ENCODE measurements at regions not wholly inside any gene's neighbourhood (a gene's known extent, or its start where the extent isn't known, plus 50 kb on each side); places are given as distances from the start of the nearest gene placed in this dataset.
A peak's percentile ranks its signal among the peaks of the same experiment; 100 is the strongest.

DNA sequence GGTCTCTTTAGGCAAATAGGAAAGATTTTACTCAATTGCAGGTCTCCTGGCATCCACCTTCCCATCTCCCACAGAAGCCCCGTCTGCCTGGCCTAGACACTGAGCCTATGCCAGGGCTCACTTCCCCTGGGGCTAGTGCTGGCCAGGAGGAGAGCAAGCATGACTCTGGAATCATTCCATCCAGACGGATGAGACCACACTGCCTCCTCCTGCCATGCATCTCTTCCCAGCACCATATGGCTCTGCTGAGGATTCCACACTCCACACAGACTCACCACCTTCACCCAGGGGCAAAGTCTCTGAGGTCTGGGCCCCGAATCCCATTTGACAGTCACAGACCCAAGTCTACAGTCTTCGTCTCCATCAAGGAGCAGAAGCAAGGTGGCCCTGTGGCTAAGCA lies 346.5 kb downstream of the C16orf95 start:
- DNase-seq (ENCODE audit: low spot score): no peak
- peaks cover 12% of the 10 kb centered on the region for H3K4me1 Mint-ChIP-seq (ENCODE audit: unreplicated experiment)
- no peaks in the 10 kb centered on the region for H3K36me3 Mint-ChIP-seq (ENCODE audit: low read depth, unreplicated experiment)
- peaks cover 6% of the 10 kb centered on the region for H3K27me3 Mint-ChIP-seq (ENCODE audit: unreplicated experiment)
- no peak overlapping the region for H3K4me3 Mint-ChIP-seq (ENCODE audit: unreplicated experiment)
- TF ChIP-seq, protein P1, sequence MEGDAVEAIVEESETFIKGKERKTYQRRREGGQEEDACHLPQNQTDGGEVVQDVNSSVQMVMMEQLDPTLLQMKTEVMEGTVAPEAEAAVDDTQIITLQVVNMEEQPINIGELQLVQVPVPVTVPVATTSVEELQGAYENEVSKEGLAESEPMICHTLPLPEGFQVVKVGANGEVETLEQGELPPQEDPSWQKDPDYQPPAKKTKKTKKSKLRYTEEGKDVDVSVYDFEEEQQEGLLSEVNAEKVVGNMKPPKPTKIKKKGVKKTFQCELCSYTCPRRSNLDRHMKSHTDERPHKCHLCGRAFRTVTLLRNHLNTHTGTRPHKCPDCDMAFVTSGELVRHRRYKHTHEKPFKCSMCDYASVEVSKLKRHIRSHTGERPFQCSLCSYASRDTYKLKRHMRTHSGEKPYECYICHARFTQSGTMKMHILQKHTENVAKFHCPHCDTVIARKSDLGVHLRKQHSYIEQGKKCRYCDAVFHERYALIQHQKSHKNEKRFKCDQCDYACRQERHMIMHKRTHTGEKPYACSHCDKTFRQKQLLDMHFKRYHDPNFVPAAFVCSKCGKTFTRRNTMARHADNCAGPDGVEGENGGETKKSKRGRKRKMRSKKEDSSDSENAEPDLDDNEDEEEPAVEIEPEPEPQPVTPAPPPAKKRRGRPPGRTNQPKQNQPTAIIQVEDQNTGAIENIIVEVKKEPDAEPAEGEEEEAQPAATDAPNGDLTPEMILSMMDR (IDR thresholded peaks at IDR 0.05; ENCODE audit: unreplicated experiment): no peak
- H3K9me3 Mint-ChIP-seq (ENCODE audit: unreplicated experiment): no peaks in the 10 kb centered on the region
- H3K27ac Mint-ChIP-seq (ENCODE audit: unreplicated experiment): no peak overlapping the region

DNA sequence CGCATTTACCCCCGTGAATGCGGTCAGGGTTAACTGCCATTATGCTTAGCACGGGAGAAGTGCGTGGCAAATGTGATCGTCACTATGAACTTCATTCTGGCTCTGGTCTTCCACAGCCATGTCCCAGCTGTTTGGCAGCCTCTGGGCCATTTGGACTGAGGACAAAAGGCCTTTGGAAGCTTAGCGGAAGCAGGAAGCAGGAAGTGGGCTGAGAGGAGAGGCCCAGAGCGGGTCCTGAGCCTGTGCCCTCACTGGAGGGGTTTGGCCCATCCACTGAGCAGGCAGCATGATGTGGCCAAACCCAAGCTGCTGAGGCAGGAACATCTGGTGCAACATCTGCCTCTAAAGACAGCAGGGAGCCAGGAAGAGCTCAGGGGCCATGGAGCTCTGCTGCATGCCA lies 345.9 kb downstream of the C16orf95 start:
- TF ChIP-seq, protein P1 (IDR thresholded peaks at IDR 0.05; ENCODE audit: unreplicated experiment): no peak
- Mint-ChIP-seq H3K27ac (ENCODE audit: unreplicated experiment) (no peak overlapping the region), H3K27me3 (ENCODE audit: unreplicated experiment) (peaks cover 7% of the 10 kb centered on the region)

DNA sequence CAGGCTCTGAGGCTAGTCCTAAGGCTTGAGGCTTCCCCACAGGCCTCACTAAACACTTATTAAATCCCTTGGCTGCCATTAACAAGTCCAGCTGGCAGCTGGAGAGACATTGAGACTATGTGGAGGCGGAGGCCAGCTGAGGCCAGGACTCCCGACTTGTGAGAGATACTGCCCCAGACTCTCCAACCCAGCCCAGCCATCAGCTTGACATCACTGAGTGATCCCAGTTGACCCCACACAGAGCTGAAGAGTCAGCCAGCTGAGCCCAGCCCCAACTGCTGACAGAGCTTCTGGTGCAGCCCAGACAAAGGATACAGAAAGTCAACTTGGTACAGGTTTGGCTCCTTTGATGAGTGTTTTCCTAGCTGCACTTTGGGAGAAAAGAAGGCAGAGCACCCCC lies 343.1 kb downstream of the C16orf95 start:
- Mint-ChIP-seq H3K27me3 (ENCODE audit: unreplicated experiment) (peaks cover 3% of the 10 kb centered on the region), H3K27ac (ENCODE audit: unreplicated experiment) (no peak overlapping the region), H3K9me3 (ENCODE audit: unreplicated experiment) (no peaks in the 10 kb centered on the region), H3K4me1 (ENCODE audit: unreplicated experiment) (peaks cover 12% of the 10 kb centered on the region), H3K4me3 (ENCODE audit: unreplicated experiment) (no peak overlapping the region), H3K36me3 (ENCODE audit: low read depth, unreplicated experiment) (no peaks in the 10 kb centered on the region)
- no peak for DNase-seq (ENCODE audit: low spot score)
- TF ChIP-seq, protein P1 (IDR thresholded peaks at IDR 0.05; ENCODE audit: unreplicated experiment): no peak

More for the DNA sequence above, 345.9 kb downstream of the C16orf95 start:
- no peaks in the 10 kb centered on the region for H3K9me3 Mint-ChIP-seq (ENCODE audit: unreplicated experiment)
- no peak overlapping the region for H3K4me3 Mint-ChIP-seq (ENCODE audit: unreplicated experiment)
- no peak for DNase-seq (ENCODE audit: low spot score)
- H3K4me1 Mint-ChIP-seq (ENCODE audit: unreplicated experiment): peaks cover 12% of the 10 kb centered on the region
- H3K36me3 Mint-ChIP-seq (ENCODE audit: low read depth, unreplicated experiment): no peaks in the 10 kb centered on the region

DNA sequence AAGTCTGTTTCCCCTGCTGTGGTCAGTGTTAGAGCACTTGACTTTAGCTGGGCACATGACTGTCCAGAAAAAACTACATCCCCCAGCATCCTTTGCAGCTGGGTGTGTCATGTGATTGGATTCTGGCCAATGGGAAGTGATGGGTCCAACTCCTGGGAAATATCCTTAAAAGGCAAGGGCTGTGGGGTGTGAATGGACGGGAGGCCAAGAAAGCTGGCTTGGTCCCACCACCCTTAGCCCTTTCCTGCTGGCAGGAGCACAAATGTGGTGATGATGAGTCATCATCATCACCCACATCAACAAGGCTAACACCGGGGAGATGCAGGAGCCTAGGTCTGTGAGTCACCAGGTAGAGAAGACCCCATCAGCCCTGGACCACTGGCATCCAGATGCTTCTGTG lies 341.7 kb downstream of the C16orf95 start:
- peaks cover 10% of the 10 kb centered on the region for H3K4me1 Mint-ChIP-seq (ENCODE audit: unreplicated experiment)
- peak; percentile 46 for DNase-seq (ENCODE audit: low spot score)

DNA sequence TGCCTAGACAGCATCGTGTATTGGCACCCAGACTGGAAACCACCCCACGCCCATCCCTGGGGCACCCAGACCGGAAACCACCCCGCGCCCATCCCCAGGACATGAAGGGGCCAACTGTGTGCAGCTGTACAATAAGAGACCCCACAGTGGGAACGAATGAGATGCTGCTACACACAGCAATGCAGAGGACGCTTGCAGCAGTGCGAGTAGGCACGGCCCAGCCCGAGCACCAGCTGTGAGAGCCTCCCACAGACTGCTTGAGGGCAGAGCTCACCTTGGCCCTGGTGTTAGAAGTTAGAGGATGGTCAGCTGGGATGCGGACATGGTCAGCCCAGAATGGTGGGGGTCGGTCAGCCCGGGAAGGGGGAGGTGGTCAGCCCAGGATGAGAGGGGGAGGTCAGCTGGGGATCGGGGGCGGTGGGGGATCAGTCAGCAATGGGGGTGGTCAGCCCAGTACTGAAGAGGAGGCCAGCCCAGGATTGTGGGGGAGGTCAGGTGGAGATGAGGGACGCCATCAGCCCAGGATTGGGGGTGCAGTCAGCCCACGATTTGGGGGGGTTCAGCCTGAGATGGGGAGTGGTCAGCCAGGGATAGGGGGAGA lies 340.0 kb downstream of the C16orf95 start:
- Mint-ChIP-seq H3K4me3 (ENCODE audit: unreplicated experiment) (no peak overlapping the region), H3K9me3 (ENCODE audit: unreplicated experiment) (no peaks in the 10 kb centered on the region), H3K4me1 (ENCODE audit: unreplicated experiment) (no peaks in the 10 kb centered on the region)

More for the DNA sequence above, 341.7 kb downstream of the C16orf95 start:
- Mint-ChIP-seq H3K9me3 (ENCODE audit: unreplicated experiment) (no peaks in the 10 kb centered on the region), H3K27ac (ENCODE audit: unreplicated experiment) (no peak overlapping the region), H3K36me3 (ENCODE audit: low read depth, unreplicated experiment) (no peaks in the 10 kb centered on the region), H3K4me3 (ENCODE audit: unreplicated experiment) (no peak overlapping the region), H3K27me3 (ENCODE audit: unreplicated experiment) (peaks cover 2% of the 10 kb centered on the region)
- TF ChIP-seq, protein P1 (IDR thresholded peaks at IDR 0.05; ENCODE audit: unreplicated experiment): no peak

More for the DNA sequence above, 340.0 kb downstream of the C16orf95 start:
- no peak for DNase-seq (ENCODE audit: low spot score)
- Mint-ChIP-seq H3K27ac (ENCODE audit: unreplicated experiment) (no peak overlapping the region), H3K36me3 (ENCODE audit: low read depth, unreplicated experiment) (no peaks in the 10 kb centered on the region), H3K27me3 (ENCODE audit: unreplicated experiment) (peaks cover 2% of the 10 kb centered on the region)
- TF ChIP-seq, protein P1 (IDR thresholded peaks at IDR 0.05; ENCODE audit: unreplicated experiment): no peak

All from endothelial cell (in vitro differentiated cells).